Esophagus muscularis mucosa (tissue), 4 donors: ENCODE measurements at regions not wholly inside any gene's neighbourhood (a gene's known extent, or its start where the extent isn't known, plus 50 kb on each side); places are given as distances from the start of the nearest gene placed in this dataset.

Experiments
- DNase-seq: peaks from one replicate; pipeline ENCODE4 v3.0.0-alpha.2; 2017; ENCODE audit errors: extremely low spot score
- H3K27ac ChIP-seq, 4 donors: fragments of 200-600 bp; sonication (generic); replicated peaks in 1 of 4; 1 replicate in 3 of 4; 2 replicates in 1 of 4; pipeline ENCODE4 v1.5.1; 2016 to 2019; ENCODE audit warnings: mild to moderate bottlenecking in 1 of 4
- H3K27me3 ChIP-seq, 4 donors: fragments of 200-600 bp; sonication (generic); one replicate each; pipeline versions ENCODE4 v1.5.1 to v1.6.0; 2016 to 2019
- H3K36me3 ChIP-seq, 4 donors: fragments of 200-600 bp; sonication (generic); one replicate each; pipeline ENCODE4 v1.5.1; 2016 to 2019
- H3K4me1 ChIP-seq, 4 donors: fragments of 200-600 bp; sonication (generic); one replicate each; pipeline ENCODE4 v1.5.1; 2016 to 2019
- H3K4me3 ChIP-seq, 4 donors: fragments of 200-600 bp; sonication (generic); 1 replicate in 2 of 4; 2 replicates in 2 of 4; pipeline ENCODE4 v1.5.1; 2016 to 2019; ENCODE audit warnings: mild to moderate bottlenecking in 4 of 4, moderate library complexity in 1 of 4
- H3K9me3 ChIP-seq, 4 donors: fragments of 200-600 bp; sonication (generic); 1 replicate in 3 of 4; 2 replicates in 1 of 4; pipeline ENCODE4 v1.5.1; 2016 to 2019
- EP300 ChIP-seq: sonication (generic); formaldehyde crosslinking; IDR thresholded peaks from one replicate; pipeline ENCODE4 v1.6.1; 2017; ENCODE audit warnings: antibody characterized with exemption
- POLR2A ChIP-seq: fragments of 450-650 bp; IDR thresholded peaks from one replicate; pipeline ENCODE4 v1.6.1; 2017; ENCODE audit warnings: antibody characterized with exemption, moderate library complexity, mild to moderate bottlenecking, low read depth
- POLR2AphosphoS5 ChIP-seq, 2 donors: sonication (generic); formaldehyde crosslinking; IDR thresholded peaks; one replicate each; pipeline ENCODE4 v1.6.1; 2017; ENCODE audit warnings: antibody characterized with exemption in 2 of 2
- WGBS: methylation state at CpG from one replicate; pipeline ENCODE4 v1.1.5; 2018; 5-methylcytosine and 5-hydroxymethylcytosine counted together
- intact Hi-C: fragments of 100-400 bp; cut with DNase I; formaldehyde crosslinking; loops from one replicate; pipeline ENCODE4 v1.15.1; 2023
- TF ChIP-seq, protein P1 (sequence below), 3 experiments: fragments of 200-600 bp in 2 of 3; fragments of 450-650 bp in 1 of 3; sonication (generic) in 2 of 3; IDR thresholded peaks; one replicate each; pipeline ENCODE4 v1.5.1; 2017 to 2019; ENCODE audit warnings: antibody characterized with exemption in 3 of 3, mild to moderate bottlenecking in 2 of 3, moderate library complexity in 1 of 3

- DNase-seq = no peak
- Histone ChIP-seq H3K4me1 (no peaks in the 10 kb centered on the region), H3K27me3 (no peaks in the 10 kb centered on the region), H3K36me3 (no peaks in the 10 kb centered on the region), H3K4me3 (no peak overlapping the region), H3K27ac (no peak overlapping the region), H3K9me3 (no peaks in the 10 kb centered on the region)
- intact Hi-C loops = no loop called here
- no peak for TF ChIP-seq EP300
- no peak for TF ChIP-seq POLR2AphosphoS5 (IDR thresholded peaks at IDR 0.05)
- TF ChIP-seq, protein P1, sequence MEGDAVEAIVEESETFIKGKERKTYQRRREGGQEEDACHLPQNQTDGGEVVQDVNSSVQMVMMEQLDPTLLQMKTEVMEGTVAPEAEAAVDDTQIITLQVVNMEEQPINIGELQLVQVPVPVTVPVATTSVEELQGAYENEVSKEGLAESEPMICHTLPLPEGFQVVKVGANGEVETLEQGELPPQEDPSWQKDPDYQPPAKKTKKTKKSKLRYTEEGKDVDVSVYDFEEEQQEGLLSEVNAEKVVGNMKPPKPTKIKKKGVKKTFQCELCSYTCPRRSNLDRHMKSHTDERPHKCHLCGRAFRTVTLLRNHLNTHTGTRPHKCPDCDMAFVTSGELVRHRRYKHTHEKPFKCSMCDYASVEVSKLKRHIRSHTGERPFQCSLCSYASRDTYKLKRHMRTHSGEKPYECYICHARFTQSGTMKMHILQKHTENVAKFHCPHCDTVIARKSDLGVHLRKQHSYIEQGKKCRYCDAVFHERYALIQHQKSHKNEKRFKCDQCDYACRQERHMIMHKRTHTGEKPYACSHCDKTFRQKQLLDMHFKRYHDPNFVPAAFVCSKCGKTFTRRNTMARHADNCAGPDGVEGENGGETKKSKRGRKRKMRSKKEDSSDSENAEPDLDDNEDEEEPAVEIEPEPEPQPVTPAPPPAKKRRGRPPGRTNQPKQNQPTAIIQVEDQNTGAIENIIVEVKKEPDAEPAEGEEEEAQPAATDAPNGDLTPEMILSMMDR (IDR thresholded peaks at IDR 0.05) = no peak
- TF ChIP-seq POLR2A = no peak
Observed at GRCh38 chr14:66240105-66240504, 246.1 kb upstream of the CCDC196 start.

DNA sequence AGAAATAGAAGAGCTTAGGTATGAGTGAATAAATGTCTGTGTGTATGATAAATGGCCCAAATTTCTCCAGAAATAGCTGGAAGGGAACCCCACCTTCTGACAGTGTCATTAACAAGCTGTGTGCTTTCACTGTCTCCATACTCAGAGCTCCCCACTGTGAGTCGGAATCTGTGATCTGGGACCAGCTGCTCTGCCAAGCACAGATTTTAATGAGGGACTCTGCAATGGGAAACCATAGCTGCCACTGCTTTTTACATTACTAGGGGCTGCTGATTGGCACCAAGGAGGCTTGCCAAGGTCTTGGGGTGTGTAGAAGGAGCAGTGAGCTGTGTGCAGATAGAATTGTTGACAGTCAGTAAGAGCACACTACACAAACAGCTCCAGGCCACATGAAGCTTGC, 244.2 kb upstream of the CCDC196 start:
- 43% methylated on average over 1 of the region's 1 CpG for WGBS
- H3K27me3 ChIP-seq = no peaks in the 10 kb centered on the region
- TF ChIP-seq POLR2A = no peak
- no peak for TF ChIP-seq POLR2AphosphoS5 (IDR thresholded peaks at IDR 0.05)
- TF ChIP-seq EP300 = no peak
- TF ChIP-seq, protein P1 (IDR thresholded peaks at IDR 0.05) = no peak
- H3K36me3 ChIP-seq = no peaks in the 10 kb centered on the region
- no peak for DNase-seq
- no peak overlapping the region for H3K27ac ChIP-seq
- no peaks in the 10 kb centered on the region for H3K9me3 ChIP-seq
- intact Hi-C loops = no loop called here
- no peaks in the 10 kb centered on the region for H3K4me1 ChIP-seq
- no peak overlapping the region for H3K4me3 ChIP-seq

GRCh38 chr14:66244834-66245233, 241.3 kb upstream of the CCDC196 start:
- 84% methylated on average over 5 of the region's 5 CpGs for WGBS
- TF ChIP-seq POLR2AphosphoS5 (IDR thresholded peaks at IDR 0.05) (no peak), EP300 (no peak), POLR2A (no peak)
- TF ChIP-seq, protein P1 (IDR thresholded peaks at IDR 0.05) = no peak
- intact Hi-C loops = no loop called here

GRCh38 chr14:66247662-66248193, 238.4 kb upstream of the CCDC196 start:
- intact Hi-C loops = no loop called here
- Histone ChIP-seq H3K4me1 (no peaks in the 10 kb centered on the region), H3K27me3 (no peaks in the 10 kb centered on the region), H3K36me3 (no peaks in the 10 kb centered on the region), H3K27ac (no peak overlapping the region), H3K9me3 (no peaks in the 10 kb centered on the region), H3K4me3 (no peak overlapping the region)
- no peak for DNase-seq
- TF ChIP-seq POLR2AphosphoS5 (IDR thresholded peaks at IDR 0.05) = no peak
- no peak for TF ChIP-seq POLR2A
- TF ChIP-seq, protein P1 (IDR thresholded peaks at IDR 0.05) = no peak
- no peak for TF ChIP-seq EP300
- 63% methylated on average over 4 of the region's 4 CpGs for WGBS

More at GRCh38 chr14:66244834-66245233, 241.3 kb upstream of the CCDC196 start:
- no peak overlapping the region for H3K4me3 ChIP-seq
- H3K36me3 ChIP-seq = no peaks in the 10 kb centered on the region
- no peaks in the 10 kb centered on the region for H3K4me1 ChIP-seq
- H3K9me3 ChIP-seq = no peaks in the 10 kb centered on the region
- H3K27ac ChIP-seq = no peak overlapping the region
- H3K27me3 ChIP-seq = no peaks in the 10 kb centered on the region
- no peak for DNase-seq

DNA sequence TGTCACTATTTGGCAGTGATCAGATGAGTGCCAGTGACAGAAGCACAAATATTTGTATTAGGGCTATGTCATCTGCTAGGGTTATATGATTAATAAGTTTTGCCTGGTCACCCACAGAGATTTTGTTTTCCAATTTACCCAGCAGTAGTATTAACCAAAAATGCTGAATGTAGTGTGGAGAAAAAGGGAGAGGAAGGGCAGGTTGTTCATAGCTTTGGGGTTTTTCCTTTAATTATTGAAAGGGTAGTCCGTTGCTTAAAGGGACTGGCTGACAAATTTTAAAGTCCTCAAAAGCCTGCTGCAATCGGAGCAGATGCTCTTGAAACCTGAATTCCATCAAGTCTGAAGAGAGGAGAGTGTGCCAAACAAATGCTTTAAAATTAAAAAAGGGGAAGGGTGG, 237.9 kb upstream of the CCDC196 start:
- no peaks in the 10 kb centered on the region for H3K4me1 ChIP-seq
- no peak for DNase-seq
- no peak overlapping the region for H3K4me3 ChIP-seq
- intact Hi-C loops = no loop called here
- WGBS = 47% methylated on average over 2 of the region's 2 CpGs
- no peak overlapping the region for H3K27ac ChIP-seq
- no peaks in the 10 kb centered on the region for H3K36me3 ChIP-seq
- no peaks in the 10 kb centered on the region for H3K9me3 ChIP-seq
- no peaks in the 10 kb centered on the region for H3K27me3 ChIP-seq
- no peak for TF ChIP-seq POLR2AphosphoS5 (IDR thresholded peaks at IDR 0.05)
- TF ChIP-seq, protein P1 (IDR thresholded peaks at IDR 0.05) = no peak
- no peak for TF ChIP-seq POLR2A
- no peak for TF ChIP-seq EP300
